GM12873 (cell line): ENCODE measurements at regions not wholly inside any gene's neighbourhood (a gene's known extent, or its start where the extent isn't known, plus 50 kb on each side); places are given as distances from the start of the nearest gene placed in this dataset.

ENCODE experiments used
- CTCF ChIP-seq: IDR thresholded peaks from 2 replicates; pipeline ENCODE4 v1.5.1; 2012; ENCODE audit warnings: low read depth, mild to moderate bottlenecking, moderate library complexity, low read length, control low read depth; ENCODE audit not compliant: insufficient read depth; ENCODE audit errors: missing control alignments

- TF ChIP-seq CTCF = peak; percentile 96
Measured at GRCh38 chr20:39874049-39874893, 814.8 kb downstream of the MAFB start.

- no peak for TF ChIP-seq CTCF
Measured at GRCh38 chr20:39873286-39873685, 815.8 kb downstream of the MAFB start.

GRCh38 chr20:39871013-39871412 is 818.0 kb downstream of the MAFB start:
- TF ChIP-seq CTCF = no peak

GRCh38 chr20:39865446-39865845 is 823.6 kb downstream of the MAFB start:
- no peak for TF ChIP-seq CTCF

GRCh38 chr20:39862470-39862891 is 826.6 kb downstream of the MAFB start:
- TF ChIP-seq CTCF = no peak

- no peak for TF ChIP-seq CTCF
Measured at GRCh38 chr20:39861381-39861780, 827.7 kb downstream of the MAFB start.

- no peak for TF ChIP-seq CTCF
Measured at GRCh38 chr20:39857835-39858234, 831.2 kb downstream of the MAFB start.
